ENCODE measurements at regions not wholly inside any gene's neighbourhood (a gene's known extent, or its start where the extent isn't known, plus 50 kb on each side); places are given as distances from the start of the nearest gene placed in this dataset.

DNA sequence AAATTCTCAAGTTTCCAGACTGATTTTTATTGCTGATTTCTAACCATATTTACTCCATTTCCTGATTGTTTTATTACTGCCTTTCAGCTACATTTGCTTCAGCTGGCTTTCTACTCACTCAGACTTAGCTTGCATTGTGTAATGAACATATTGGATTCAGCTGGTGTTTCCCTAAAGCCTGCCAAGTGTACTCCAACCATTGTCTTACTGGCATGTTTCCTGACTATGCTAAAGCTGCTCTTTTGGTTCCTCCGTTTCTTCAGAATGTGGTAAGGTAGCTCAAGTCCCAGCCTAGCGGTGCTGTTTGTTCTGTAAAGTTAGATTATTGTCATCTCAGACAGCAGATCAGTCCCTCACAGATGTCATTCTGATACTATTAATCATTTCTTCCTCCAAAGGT, 53.1 kb upstream of the GLRA2 start:
- H3K9me3 Mint-ChIP-seq: no peaks in the 10 kb centered on the region
- DNase-seq: no peak
- H3K4me3 Mint-ChIP-seq: no peak overlapping the region
- intact Hi-C loops (cut with micrococcal nuclease): no loop called here
- H3K36me3 Mint-ChIP-seq (ENCODE audit: low read depth): no peaks in the 10 kb centered on the region
- H3K27me3 Mint-ChIP-seq: no peaks in the 10 kb centered on the region
- no peak overlapping the region for H3K27ac Mint-ChIP-seq
- no peaks in the 10 kb centered on the region for H3K4me1 Mint-ChIP-seq

DNA sequence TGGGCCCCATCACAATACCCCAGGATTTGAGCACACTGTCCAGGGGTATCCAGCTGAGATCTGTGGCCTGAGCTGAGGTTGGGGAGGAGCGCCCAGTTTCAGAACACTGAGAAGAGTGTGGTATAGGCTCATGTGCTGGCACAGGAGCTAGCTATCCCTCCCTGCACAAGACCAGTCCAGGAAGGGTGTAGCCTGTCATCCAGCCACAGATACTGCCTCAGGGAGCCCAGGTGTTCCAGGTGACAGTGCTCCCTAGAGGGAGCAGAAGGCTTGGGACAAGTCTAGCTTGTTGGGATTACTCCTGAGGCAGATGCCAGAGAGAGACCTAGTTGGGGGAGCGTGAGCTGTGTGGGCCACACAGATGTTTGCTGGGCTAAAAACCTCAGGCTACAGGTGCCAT, 79.6 kb upstream of the GLRA2 start:
- Mint-ChIP-seq H3K27ac (no peak overlapping the region), H3K9me3 (no peaks in the 10 kb centered on the region), H3K4me3 (no peak overlapping the region), H3K27me3 (no peaks in the 10 kb centered on the region), H3K36me3 (ENCODE audit: low read depth) (no peaks in the 10 kb centered on the region), H3K4me1 (no peaks in the 10 kb centered on the region)
- intact Hi-C loops (cut with micrococcal nuclease): no loop called here
- no peak for DNase-seq

DNA sequence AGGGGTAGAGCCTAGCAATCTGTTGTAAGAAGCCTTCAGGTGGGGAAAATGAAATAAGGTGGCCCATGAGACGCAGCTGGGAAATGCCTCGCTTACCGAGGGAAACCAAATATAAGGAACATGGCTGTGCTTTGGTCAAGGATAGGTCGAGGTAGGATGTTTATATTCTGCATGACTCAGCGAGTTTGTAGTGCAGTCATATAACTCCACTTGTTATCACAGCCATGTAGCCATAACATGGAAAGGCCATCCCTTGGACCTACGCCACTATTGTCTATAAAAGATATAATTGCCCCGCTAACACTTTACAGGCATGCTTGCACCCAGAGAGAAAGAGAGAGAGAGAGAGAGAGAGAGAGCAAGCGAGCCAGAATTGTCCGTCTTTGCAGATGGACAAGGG, 80.9 kb upstream of the GLRA2 start:
- Mint-ChIP-seq H3K27ac (no peak overlapping the region), H3K9me3 (no peaks in the 10 kb centered on the region), H3K36me3 (ENCODE audit: low read depth) (no peaks in the 10 kb centered on the region), H3K27me3 (no peaks in the 10 kb centered on the region), H3K4me3 (no peak overlapping the region), H3K4me1 (no peaks in the 10 kb centered on the region)
- intact Hi-C loops (cut with micrococcal nuclease): no loop called here
- DNase-seq: no peak

DNA sequence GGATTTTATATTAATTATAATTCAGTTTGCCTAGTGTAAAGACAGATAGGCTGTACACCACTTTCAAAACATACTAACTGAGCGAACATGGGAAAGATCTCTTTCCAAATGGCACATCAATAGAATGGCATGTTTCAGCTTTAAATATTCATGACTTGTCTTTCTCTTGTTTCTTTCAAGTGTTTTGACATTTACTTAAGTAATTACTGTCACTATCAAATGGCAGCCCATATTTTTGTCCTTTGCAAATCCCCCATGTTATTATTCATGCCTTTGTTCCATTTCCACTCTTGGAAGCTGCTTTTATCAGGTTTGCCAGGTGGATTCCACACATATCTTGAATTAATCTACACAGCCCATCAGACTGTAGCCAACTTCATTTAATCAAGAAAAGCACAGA, 89.2 kb upstream of the GLRA2 start:
- Mint-ChIP-seq H3K27me3 (no peaks in the 10 kb centered on the region), H3K9me3 (no peaks in the 10 kb centered on the region), H3K4me3 (no peak overlapping the region), H3K27ac (no peak overlapping the region), H3K36me3 (ENCODE audit: low read depth) (no peaks in the 10 kb centered on the region), H3K4me1 (no peaks in the 10 kb centered on the region)
- intact Hi-C loops (cut with micrococcal nuclease): no loop called here
- no peak for DNase-seq

DNA sequence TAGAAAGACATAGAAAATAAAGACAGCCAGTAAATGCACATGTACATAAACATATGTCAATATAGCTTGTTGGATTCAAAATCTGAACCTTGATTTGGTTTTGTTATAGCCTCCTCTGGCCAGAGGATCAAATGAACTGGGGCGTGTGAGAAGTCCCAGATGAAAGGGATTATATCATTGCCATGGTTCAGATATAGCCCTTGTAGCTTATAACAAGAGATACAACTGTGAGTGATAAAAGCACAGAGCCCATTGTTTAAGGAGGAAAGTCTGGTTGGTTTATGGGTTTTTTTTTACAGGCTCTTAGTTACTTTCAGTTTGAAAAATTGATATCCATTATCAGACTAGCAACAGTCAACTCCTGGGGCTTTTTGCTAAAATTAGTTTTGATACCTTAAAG, 101.7 kb upstream of the GLRA2 start:
- H3K27ac Mint-ChIP-seq: no peak overlapping the region
- H3K27me3 Mint-ChIP-seq: no peaks in the 10 kb centered on the region
- no peak for DNase-seq
- intact Hi-C loops (cut with micrococcal nuclease): no loop called here
- H3K9me3 Mint-ChIP-seq: no peaks in the 10 kb centered on the region
- no peak overlapping the region for H3K4me3 Mint-ChIP-seq
- no peaks in the 10 kb centered on the region for H3K4me1 Mint-ChIP-seq
- H3K36me3 Mint-ChIP-seq (ENCODE audit: low read depth): no peaks in the 10 kb centered on the region

DNA sequence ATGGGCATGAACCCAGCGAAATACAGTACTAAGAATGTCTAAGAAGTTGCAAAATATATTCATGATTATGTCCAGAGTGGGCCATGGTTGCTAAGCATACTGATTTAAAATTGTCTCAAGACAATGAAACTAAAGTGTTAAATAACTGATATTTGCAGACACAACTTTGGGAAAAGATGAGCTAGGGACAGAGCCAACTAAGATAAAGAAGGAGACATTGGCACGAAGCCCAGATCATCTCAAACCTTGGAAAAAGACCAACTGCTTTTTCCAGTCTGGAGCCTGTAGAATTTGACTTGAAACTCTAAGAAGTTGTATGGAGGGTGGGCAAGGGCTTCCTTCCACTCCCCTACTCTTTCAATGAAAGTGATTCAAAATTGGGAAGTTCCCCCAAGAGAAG, 108.5 kb upstream of the GLRA2 start:
- no peaks in the 10 kb centered on the region for H3K36me3 Mint-ChIP-seq (ENCODE audit: low read depth)
- no peak overlapping the region for H3K4me3 Mint-ChIP-seq
- no peaks in the 10 kb centered on the region for H3K4me1 Mint-ChIP-seq
- H3K27ac Mint-ChIP-seq: no peak overlapping the region
- H3K27me3 Mint-ChIP-seq: no peaks in the 10 kb centered on the region
- no peaks in the 10 kb centered on the region for H3K9me3 Mint-ChIP-seq
- intact Hi-C loops (cut with micrococcal nuclease): no loop called here
- no peak for DNase-seq

DNA sequence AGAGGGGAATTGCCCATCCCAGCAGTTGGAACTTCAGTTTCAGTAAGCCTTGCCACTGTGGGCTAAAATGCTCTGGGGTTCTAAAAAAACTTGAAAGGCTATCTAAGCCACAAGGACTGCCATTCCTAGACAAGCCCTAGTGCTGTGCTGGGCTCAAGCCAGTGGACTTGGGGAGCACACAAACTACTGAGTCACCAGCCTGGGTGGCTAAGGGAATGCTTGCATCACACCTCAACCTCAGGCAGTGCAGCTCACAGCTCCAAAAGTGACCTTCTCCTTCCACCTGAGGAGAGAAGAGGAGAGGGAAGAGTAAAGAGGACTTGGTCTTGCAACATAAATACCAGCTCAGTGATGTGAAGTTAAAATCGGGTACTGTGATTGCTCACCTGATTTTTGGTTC, 116.7 kb upstream of the GLRA2 start:
- intact Hi-C loops (cut with micrococcal nuclease): no loop called here
- Mint-ChIP-seq H3K4me1 (no peaks in the 10 kb centered on the region), H3K27me3 (no peaks in the 10 kb centered on the region), H3K36me3 (ENCODE audit: low read depth) (no peaks in the 10 kb centered on the region), H3K9me3 (no peaks in the 10 kb centered on the region), H3K4me3 (no peak overlapping the region), H3K27ac (no peak overlapping the region)
- no peak for DNase-seq

DNA sequence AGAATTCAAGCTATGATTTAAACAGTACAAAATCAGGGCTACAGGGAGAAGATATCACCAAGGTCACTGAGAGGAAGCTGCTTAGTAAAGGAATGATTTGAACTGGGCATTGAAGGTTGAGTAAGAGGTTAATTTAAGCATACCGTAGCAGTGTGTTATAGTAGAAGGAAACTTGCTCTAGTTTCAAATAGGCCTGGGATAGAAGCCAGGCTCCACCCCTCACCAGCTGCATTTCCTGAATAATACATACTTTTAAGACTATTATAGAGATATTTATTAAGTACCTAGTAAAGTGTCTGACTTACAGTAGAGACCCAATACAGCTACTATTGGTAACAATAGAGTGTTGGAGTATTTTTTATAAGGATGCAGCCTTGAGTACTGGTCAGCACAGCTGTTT, 118.0 kb upstream of the GLRA2 start:
- no peak overlapping the region for H3K4me3 Mint-ChIP-seq
- no peak for DNase-seq
- H3K9me3 Mint-ChIP-seq: no peaks in the 10 kb centered on the region
- H3K27me3 Mint-ChIP-seq: no peaks in the 10 kb centered on the region
- intact Hi-C loops (cut with micrococcal nuclease): no loop called here
- H3K4me1 Mint-ChIP-seq: no peaks in the 10 kb centered on the region
- H3K27ac Mint-ChIP-seq: no peak overlapping the region
- no peaks in the 10 kb centered on the region for H3K36me3 Mint-ChIP-seq (ENCODE audit: low read depth)

DNA sequence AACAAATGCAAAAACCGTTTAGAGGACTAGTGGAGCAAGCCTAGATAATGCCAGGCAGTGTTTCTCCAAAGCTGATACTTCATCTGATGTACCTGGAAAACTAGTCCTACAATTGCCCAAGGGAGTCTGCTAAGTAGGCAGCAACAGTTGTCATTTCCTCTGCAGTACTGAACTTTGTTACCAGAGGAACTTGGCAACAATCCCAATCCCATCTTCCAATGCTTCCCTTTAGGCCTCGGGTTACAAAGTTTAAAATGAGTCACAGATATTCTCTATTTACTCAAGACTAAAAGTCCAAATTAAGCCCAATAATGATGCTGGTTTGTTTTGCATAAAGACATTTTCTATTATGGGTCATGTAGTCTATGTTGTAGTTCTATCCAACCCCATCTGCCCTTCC, 120.0 kb upstream of the GLRA2 start:
- Mint-ChIP-seq H3K9me3 (no peaks in the 10 kb centered on the region), H3K4me3 (no peak overlapping the region), H3K36me3 (ENCODE audit: low read depth) (no peaks in the 10 kb centered on the region), H3K27ac (no peak overlapping the region), H3K4me1 (no peaks in the 10 kb centered on the region), H3K27me3 (no peaks in the 10 kb centered on the region)
- intact Hi-C loops (cut with micrococcal nuclease): no loop called here
- DNase-seq: no peak

DNA sequence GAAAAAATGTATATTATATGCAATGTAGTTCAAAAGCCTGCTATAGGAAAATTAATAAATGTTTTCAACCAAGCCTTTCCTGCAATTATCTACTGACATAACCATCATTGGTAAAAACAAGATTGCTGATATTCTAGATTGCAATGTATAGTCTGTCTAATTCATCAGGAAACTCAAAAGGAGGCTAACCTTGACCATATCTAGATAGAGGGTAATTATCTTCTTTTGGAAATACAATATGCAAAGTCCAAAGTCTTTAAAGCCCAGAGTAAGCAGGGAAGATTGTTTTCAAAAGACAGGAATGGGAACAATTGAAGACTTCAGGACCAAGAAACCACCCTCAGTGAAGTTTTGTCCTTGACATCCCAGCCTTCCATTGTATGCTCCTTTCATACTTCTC, 123.1 kb upstream of the GLRA2 start:
- Mint-ChIP-seq H3K9me3 (no peaks in the 10 kb centered on the region), H3K36me3 (ENCODE audit: low read depth) (no peaks in the 10 kb centered on the region), H3K27ac (no peak overlapping the region), H3K27me3 (no peaks in the 10 kb centered on the region), H3K4me3 (no peak overlapping the region), H3K4me1 (no peaks in the 10 kb centered on the region)
- no peak for DNase-seq
- intact Hi-C loops (cut with micrococcal nuclease): no loop called here

DNA sequence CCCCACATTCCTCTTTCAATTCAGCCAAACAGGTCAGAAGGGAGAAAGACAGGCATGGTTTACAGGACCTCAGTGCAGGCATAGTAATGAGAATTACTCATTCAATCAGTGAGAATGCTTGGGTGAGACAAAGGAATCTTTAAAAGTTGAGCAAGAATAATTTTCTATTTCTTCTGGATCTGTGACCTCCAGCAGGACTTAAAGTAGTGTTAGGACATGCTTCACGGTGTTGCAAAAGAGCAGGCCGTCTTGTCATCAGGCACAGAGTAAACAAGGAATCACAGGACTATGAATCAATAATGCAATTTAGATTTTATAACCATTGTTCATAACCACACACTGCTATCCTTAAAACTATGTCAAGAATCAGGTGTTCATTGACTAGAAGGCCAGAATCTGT, 130.6 kb upstream of the GLRA2 start:
- Mint-ChIP-seq H3K4me3 (no peak overlapping the region), H3K27me3 (no peaks in the 10 kb centered on the region), H3K9me3 (peaks cover under 1% of the 10 kb centered on the region), H3K36me3 (ENCODE audit: low read depth) (no peaks in the 10 kb centered on the region), H3K27ac (no peak overlapping the region), H3K4me1 (no peaks in the 10 kb centered on the region)
- intact Hi-C loops (cut with micrococcal nuclease): no loop called here
- DNase-seq: no peak

DNA sequence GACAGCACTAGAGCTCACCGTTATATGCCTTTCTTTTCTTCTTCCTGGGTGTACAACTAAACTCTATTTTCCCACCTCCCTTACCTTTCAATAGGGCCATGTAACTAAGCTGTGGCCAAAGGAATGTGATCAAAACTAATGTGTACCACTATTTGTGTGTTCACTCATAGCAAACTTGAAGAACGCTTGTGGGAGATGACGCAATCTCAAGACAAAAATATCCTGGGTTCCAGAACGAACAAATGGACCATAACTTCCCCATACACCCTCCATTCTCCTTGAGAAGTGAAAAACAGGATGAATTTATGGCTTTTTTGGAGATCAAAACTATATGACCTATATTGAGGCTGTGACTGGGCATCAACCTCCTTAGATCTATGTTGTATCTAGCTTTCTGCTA, 139.7 kb upstream of the GLRA2 start:
- no peaks in the 10 kb centered on the region for H3K36me3 Mint-ChIP-seq (ENCODE audit: low read depth)

DNA sequence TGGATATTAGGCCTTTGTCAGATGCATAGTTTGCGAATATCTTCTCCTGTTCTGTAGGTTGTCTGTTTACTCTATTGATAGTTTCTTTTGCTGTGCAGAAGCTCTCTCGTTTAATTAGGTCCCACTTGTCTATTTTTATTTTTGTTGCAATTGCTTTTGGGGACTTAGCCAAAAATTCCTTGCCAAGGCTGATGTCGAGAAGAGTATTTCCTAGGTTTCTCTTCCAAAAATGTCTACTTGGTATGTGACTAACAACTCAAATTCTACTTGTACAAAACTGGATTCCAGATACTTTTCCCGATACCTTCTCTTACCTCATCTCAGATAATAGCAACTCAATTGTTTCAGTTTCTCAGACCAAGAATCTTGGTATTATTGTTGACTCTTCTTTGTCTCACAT, 142.4 kb upstream of the GLRA2 start:
- Mint-ChIP-seq H3K4me3 (no peak overlapping the region), H3K27ac (no peak overlapping the region), H3K9me3 (no peaks in the 10 kb centered on the region), H3K27me3 (no peaks in the 10 kb centered on the region), H3K36me3 (ENCODE audit: low read depth) (no peaks in the 10 kb centered on the region), H3K4me1 (no peaks in the 10 kb centered on the region)
- DNase-seq: no peak
- intact Hi-C loops (cut with micrococcal nuclease): no loop called here

More for the DNA sequence above, 139.7 kb upstream of the GLRA2 start:
- Mint-ChIP-seq H3K9me3 (peaks cover 5% of the 10 kb centered on the region), H3K4me1 (no peaks in the 10 kb centered on the region), H3K27ac (no peak overlapping the region), H3K27me3 (no peaks in the 10 kb centered on the region), H3K4me3 (no peak overlapping the region)
- no peak for DNase-seq
- intact Hi-C loops (cut with micrococcal nuclease): no loop called here

DNA sequence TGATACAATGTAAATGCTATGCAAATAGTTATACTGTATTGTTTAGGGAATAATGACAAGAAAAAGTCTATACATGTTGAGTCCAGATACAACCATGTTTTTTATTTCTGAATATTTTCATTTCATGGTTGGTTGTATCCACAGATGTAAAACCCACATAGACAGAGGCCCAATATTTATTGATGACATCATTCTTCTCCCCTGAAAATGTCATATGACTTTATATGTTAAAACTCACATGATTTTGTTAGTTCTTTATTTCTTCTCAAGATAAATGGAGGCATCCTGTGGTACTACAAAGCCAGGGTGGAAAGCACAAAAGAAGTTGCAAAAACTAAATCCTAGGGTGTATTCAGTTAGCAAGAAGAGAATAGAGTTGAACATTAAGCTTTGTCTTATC, 149.3 kb upstream of the GLRA2 start:
- no peak overlapping the region for H3K27ac Mint-ChIP-seq
- H3K4me1 Mint-ChIP-seq: no peaks in the 10 kb centered on the region
- H3K9me3 Mint-ChIP-seq: no peaks in the 10 kb centered on the region
- no peak for DNase-seq
- no peaks in the 10 kb centered on the region for H3K36me3 Mint-ChIP-seq (ENCODE audit: low read depth)
- intact Hi-C loops (cut with micrococcal nuclease): no loop called here
- no peaks in the 10 kb centered on the region for H3K27me3 Mint-ChIP-seq
- no peak overlapping the region for H3K4me3 Mint-ChIP-seq

DNA sequence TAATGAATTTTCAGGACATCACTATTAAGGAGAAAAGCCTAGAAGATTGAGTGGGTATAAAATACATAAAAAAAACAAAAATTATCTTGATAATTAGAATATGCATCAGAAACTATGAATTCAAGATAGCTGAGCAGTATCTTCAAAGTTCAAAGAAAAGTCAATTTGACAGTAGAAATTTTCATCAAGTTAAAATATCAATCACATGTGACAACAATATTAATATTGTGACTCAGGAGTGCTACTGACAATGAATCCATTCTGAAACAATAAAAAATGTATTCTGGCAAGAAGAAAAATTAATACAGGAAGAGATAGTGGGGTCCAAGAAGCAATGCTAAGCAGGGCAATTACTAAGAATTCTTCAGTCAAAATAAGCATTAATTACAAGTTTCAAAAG, 151.9 kb upstream of the GLRA2 start:
- H3K36me3 Mint-ChIP-seq (ENCODE audit: low read depth): no peaks in the 10 kb centered on the region
- H3K4me1 Mint-ChIP-seq: no peaks in the 10 kb centered on the region
- no peaks in the 10 kb centered on the region for H3K27me3 Mint-ChIP-seq
- H3K4me3 Mint-ChIP-seq: no peak overlapping the region
- no peak overlapping the region for H3K27ac Mint-ChIP-seq
- DNase-seq: no peak
- no peaks in the 10 kb centered on the region for H3K9me3 Mint-ChIP-seq
- intact Hi-C loops (cut with micrococcal nuclease): no loop called here

DNA sequence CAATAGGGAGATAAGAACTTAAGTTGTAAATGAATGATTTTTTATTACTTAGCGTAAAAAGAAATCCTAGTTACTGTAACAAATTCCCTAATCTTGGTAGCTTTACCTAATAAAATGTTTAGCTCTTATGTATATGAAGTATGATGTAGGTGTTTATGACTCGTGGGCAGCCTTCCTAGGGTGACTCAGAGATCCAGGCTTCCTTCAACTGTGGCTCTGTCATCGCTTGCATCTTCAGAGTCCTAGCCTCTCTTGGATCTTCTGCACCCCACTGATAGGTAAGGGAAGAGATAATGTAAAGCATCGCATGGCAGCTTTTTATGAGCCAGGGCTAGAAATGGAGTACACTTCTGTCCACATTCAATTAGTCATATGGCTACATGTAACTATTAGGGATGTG, 165.6 kb upstream of the GLRA2 start:
- Mint-ChIP-seq H3K9me3 (no peaks in the 10 kb centered on the region), H3K27ac (no peak overlapping the region), H3K4me3 (no peak overlapping the region), H3K36me3 (ENCODE audit: low read depth) (no peaks in the 10 kb centered on the region), H3K27me3 (no peaks in the 10 kb centered on the region), H3K4me1 (no peaks in the 10 kb centered on the region)
- intact Hi-C loops (cut with micrococcal nuclease): no loop called here
- DNase-seq: no peak
